Middle frontal gyrus (tissue), 1 donor: ENCODE measurements at regions not wholly inside any gene's neighbourhood (a gene's known extent, or its start where the extent isn't known, plus 50 kb on each side); places are given as distances from the start of the nearest gene placed in this dataset.

Source experiments
- DNase-seq: peaks from one replicate; pipeline ENCODE4 v3.0.0-alpha.2; 2015; ENCODE audit warnings: low spot score; ENCODE audit errors: extremely low spot score

- no peak for DNase-seq
Measured at GRCh38 chr11:21820176-21820575, 372.7 kb upstream of the ANO5 start.

DNA sequence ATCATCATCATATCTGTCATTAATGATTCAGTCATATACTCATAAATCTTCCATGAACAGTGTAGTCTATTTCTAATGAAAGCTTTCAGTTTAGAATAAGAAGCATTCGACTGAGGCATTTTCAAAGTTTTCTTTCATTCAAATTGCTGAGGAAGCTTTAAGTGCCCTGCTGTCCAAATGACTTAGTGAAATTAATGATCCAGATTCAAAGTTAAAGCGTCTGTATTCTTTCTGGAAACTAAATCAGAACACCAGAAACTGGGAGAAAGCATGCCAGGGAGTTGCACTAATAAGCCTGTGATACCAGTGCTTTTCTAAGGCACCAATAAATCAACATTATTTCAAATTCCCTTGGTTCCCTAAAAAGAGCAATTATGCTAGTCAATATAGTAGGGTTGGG lies 367.8 kb upstream of the ANO5 start:
- DNase-seq = no peak

GRCh38 chr11:21838427-21838826 lies 354.5 kb upstream of the ANO5 start:
- DNase-seq = no peak

GRCh38 chr11:21839796-21840195 lies 353.1 kb upstream of the ANO5 start:
- DNase-seq = no peak

GRCh38 chr11:21861314-21861713 lies 331.6 kb upstream of the ANO5 start:
- DNase-seq = no peak

DNA sequence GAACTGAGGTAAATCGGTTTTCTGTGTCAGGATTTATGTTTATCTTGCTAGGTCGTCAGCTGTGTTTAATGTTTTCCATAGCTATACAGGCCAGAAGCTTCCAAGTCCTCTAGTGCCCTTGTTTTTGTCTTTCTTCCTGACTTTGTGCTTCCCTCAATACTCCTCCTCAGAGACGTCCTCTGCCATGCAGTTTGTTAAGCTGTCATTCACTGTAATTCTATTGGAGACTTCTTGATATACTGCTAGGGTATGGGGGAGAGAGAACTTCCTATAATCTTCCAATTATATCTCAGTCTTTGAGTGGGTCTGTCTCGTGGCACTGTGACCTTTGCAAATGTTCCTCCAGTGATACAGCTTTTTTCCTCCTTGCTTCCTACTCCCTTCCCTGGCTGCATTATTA lies 327.3 kb upstream of the ANO5 start:
- no peak for DNase-seq

- no peak for DNase-seq
Measured at GRCh38 chr11:21866781-21867180, 326.1 kb upstream of the ANO5 start.

GRCh38 chr11:21877151-21877550 lies 315.7 kb upstream of the ANO5 start:
- no peak for DNase-seq

DNA sequence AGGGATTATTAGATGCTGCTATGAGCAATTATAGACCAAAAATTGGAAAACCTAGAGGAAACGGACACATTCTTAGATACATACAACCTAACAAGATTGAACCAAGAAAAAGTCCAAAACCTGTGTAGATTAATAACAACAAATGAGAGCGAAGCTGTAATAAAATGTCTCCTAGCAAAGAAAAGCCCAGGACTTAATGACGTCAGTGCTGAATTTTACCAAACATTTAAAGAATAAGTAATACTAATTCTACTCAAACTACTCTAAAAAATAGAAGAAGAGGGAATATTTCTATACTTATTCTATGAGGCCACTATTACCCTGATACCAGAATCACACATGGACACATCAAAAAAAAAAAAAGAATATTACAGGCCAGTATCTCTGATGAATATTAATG lies 309.5 kb upstream of the ANO5 start:
- DNase-seq = no peak

GRCh38 chr11:21888814-21889213 lies 304.1 kb upstream of the ANO5 start:
- no peak for DNase-seq

DNA sequence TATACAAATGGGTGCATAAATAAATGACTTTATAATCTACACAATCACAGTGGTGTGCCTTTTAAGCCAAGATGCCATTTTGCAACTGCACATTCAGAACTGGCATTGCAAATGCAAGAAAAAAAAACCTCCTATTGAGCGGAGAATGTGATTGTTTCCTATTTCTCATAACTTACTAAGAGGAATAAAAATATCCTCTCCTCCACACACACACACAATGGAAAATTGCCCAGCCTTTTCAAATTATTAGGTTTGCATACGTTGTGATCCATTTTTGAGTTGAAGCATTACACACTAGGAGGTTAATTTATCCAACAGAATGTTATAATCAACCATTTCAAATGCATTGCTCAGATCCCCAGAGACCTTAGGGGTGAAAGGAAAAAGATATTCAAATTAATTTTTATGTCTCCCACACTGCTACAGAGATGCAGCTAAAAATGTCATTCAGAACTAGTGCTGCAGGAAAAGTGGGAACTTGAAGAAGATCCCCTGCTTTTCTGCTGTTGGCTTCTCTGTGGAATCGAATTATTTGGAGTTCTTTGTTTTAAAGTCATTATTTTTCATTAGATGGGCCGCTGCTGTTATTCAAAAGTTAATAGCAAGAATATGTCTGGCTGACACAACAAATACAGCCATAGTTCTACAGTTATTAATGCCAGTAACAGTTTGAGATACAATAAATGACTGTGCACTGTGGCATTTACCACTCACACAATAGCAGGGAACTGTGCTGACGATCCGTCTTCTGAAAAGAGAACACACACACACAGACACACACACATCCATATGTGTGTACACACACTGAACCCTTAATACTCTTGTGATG lies 299.9 kb upstream of the ANO5 start:
- no peak for DNase-seq

DNA sequence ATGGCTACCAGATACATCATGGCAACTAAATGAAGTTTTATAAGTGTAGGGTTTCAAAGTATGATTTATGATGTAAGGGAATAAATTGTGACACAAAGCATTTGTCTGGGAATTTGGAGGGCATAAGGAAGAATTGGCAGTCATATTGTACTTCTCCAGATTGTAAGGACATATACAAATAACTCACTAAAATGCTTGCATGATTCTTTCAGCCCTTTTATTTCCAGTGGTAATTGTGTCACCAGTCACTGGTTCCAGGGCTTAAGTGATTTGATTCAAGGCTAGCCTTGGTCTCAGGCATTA lies 299.4 kb upstream of the ANO5 start:
- DNase-seq = no peak

GRCh38 chr11:21894492-21894891 lies 298.4 kb upstream of the ANO5 start:
- DNase-seq = no peak

DNA sequence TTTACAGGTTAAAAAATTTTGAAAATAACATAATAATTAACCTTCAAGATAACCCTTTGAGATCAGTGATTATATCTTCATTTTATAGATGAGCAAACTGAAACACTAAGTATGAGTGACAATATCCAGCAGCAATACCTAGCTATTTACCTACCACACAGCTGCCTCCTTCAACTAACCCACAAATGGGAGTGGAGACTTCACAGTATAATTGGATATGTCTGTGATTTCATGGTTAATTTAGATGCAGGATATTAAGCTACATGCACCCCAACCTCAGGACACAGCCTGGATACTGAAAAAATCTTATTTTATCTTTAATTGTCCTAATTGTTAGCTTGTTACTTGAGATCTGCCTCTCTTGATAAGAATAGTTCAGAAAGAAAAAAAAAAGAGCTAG lies 297.2 kb upstream of the ANO5 start:
- no peak for DNase-seq

GRCh38 chr11:21896216-21896615 lies 296.7 kb upstream of the ANO5 start:
- no peak for DNase-seq

DNA sequence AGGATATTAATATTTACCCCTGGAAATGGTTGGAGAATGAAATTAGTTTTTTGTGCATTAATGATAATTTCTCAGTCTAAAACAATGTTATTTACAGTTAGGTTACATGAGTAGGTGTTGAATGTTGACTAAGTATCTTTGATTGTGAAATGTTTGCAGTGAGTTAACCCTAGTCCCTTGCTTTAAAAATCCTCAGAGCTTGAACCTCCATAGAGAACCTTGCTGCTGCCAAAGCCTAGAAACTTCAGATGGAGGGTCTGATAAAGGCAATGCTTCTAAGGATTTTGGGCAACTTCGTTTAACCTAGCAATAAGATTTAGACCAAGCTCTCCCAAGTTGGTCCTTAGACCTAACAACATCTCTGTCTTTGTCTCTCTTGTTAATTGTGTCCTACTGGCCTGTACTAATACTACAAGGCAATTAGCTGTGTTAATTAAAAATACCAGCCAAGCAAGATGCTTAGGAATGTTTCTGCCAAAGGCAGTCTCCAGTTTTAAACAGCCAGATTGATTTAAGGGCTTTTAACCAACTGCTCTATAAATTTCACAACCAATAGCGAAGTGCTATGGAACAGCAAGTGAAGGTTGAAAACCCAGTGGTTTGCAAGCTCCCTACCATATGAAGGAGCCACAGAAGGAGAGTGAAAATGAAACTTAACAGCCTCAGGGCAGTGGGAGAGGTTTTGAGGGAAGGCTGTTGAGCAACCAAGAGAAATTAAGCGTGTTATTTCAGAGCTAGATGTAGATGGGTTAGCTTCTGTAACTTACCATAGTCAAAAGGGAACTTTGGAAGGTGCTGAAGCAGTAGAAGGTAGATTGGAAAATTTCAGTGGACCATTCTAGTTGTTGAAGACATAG lies 295.9 kb upstream of the ANO5 start:
- DNase-seq = no peak

- DNase-seq = no peak
Measured at GRCh38 chr11:21897752-21898151, 295.1 kb upstream of the ANO5 start.

GRCh38 chr11:21908211-21908610 lies 284.7 kb upstream of the ANO5 start:
- DNase-seq = no peak

DNA sequence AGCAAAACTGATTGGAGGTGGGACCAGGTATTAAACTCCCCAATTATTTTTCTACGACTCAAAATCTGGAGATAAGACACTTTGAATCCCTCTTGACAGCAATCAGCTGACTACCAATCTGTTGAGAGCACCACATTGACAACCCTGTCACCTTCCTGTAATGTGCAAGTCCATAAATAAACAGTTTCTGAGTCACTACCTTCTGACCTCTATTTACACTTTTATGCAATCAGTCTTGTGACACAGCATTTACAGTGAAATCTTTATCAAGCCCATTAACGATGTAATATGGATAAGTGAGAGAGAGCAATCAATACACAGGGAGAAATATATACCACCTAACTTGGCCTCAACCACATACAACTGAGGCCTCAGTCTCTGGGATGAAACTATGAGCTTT lies 283.7 kb upstream of the ANO5 start:
- DNase-seq = no peak

GRCh38 chr11:21911061-21911460 lies 281.8 kb upstream of the ANO5 start:
- DNase-seq = no peak

DNA sequence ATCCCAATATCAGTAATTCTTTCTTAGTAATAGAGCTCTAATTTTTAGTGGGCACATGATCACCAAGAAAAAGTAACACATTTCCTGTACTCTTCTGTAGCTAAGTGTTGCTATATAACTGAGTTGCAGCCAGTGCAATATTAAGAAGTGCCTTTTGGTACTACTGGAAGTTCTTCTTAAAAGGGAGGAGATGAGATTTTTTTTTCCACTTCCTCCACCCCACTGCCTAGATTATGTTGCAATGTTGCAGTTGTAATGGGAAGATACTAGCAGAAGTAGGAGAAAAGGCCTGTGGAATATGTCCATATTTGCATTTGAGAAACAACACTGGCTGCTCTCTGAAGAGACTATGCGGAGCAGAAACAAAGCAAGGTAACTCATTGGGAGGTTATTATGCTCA lies 280.6 kb upstream of the ANO5 start:
- no peak for DNase-seq

DNA sequence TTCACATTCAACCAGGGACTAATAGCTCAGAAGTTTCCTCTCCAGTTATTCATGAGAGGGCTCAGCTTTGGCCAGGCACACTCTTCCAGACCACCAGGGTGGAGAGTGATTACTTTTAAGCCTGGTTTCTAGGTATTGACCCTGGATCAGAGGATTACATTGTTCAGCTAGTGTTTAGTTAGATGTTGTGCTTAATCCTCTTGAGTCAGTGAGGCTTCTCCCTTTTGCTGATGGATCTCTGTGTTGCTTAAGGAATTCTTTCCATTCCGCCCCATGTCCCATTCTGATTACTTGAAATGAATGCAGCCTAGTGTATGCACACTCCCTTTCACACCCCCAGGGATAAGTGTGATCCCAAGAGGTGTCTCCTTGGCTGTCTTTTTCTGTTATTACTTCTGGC lies 271.7 kb upstream of the ANO5 start:
- no peak for DNase-seq

- DNase-seq = no peak
Measured at GRCh38 chr11:21924262-21924661, 268.6 kb upstream of the ANO5 start.
